ENCODE measurements at regions not wholly inside any gene's neighbourhood (a gene's known extent, or its start where the extent isn't known, plus 50 kb on each side); places are given as distances from the start of the nearest gene placed in this dataset.
A peak's percentile ranks its signal among the peaks of the same experiment; 100 is the strongest.

DNA sequence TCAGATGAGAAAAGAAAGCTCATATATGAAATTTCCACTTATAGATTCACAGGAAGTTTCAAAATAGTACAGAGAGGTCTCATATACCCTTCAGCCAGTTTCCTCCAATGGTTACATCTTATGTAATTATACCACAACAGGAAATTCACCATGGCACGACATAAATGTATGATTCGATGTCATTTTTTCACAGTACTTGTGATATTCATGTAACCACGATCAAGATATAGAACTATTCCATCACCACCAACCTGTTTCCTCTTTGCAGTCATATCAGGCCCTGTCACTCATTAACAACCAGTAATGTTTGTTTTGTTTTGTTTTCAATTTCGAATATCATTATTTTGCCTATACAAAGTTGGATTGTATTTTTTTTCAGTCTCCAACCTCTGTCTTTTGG, 314.3 kb upstream of the POU3F3 start:
- peak; percentile 10 to 47 for DNase-seq

DNA sequence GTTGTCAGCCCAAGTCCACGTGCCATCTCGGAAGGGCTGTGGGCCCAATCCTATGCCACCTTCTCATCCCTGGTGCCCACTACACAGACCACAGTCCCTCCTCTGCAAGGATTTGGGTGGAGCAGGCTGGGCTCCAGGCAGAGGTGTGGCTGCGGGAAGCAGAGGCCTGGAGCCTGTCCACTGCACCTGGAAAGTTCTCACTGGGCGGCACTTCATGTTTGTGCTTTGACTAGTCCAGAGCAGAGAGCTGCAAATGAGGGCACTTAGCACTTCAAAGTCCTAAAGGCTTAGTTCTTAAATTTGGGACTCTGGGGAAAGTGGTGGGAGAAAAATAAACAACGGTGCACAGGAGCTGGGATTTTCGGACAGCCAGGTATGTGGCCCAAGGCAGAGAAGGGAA, 308.9 kb upstream of the POU3F3 start:
- no peak for DNase-seq

DNA sequence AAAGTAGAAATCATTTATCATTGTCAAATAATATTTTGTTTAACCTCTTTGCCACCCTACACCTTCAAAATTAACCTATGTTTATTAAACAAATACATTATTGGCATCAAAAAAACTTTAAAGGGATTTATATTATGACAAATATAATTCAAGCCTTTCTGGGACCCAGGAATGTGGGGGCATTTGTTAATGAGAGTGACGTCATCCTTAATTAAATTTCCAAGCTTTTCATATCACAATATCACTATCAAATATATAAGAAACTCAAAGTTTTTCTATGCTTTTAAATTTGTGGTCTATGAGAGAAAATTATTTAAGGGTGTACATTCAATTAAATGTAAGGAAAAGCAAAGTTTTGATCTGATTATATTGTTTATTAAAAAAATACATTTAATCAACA, 307.4 kb upstream of the POU3F3 start:
- no peak for DNase-seq

DNA sequence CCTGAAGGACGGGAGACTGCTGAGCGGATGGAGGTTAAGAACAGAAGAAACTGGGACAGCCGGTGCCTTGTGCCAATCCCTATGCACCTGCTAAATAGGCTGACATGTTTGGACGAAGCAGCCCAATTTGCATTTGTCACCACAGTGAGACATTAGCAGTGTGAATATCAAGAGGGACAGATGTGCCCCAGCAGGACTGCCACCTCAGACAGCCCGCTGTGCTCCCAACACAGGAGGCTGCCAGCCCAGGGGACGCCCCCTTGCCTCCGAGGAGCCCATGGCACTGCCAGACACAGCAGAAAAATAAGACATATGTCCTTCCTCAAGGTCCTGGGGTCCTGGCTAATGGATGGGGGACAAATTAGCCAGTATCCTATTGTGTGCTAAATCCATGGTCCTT, 306.7 kb upstream of the POU3F3 start:
- no peak for DNase-seq

- DNase-seq = no peak
Measured at GRCh38 chr2:104561251-104561650, 292.7 kb upstream of the POU3F3 start.

DNA sequence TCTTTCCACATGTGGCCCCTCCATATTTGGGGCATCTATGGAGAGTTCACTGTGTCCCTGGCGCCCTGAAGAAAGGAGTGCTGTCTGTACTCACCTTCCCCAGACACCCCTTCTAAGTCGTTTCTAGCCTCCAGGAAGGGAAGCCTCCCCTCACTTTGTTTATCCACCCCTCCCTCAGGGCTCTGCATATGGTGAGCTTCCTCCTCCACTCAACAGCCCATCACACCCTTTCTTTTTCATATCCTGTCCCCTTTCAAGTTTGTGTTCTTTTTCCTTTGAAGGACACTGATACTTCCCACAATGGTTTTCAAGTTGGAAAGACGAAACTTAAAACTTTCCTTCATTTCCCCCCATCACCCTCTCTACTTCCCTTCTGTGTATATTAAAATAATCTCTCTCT, 291.4 kb upstream of the POU3F3 start:
- DNase-seq = no peak

DNA sequence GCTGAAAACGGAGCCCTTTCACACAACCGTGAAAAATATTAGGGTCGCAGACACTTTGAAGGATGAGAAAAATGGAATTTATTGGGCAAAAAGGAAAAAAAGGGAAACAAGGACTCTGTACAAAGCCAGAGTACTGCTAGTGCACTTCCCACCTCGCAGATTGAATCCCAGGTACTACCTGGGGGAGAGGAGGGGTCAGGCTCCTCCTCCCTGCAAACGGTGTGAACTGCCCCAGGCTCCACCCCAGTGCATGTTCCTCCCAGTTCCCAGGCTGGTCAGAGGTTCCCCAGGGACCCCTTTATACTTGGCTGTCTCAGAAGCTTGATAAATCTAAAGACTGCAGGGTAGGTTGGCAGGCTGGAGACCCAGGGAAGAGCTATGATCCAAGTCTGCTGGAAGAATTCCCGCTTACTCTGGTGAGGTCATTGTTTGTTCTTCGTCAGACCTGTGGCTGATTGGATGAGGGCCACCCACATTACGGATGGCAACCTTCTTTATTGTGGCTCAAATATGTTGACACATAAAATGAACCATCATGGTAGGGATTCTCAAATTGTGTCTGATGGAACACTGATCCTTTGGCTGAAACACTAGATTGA, 290.4 kb upstream of the POU3F3 start:
- no peak for DNase-seq

DNA sequence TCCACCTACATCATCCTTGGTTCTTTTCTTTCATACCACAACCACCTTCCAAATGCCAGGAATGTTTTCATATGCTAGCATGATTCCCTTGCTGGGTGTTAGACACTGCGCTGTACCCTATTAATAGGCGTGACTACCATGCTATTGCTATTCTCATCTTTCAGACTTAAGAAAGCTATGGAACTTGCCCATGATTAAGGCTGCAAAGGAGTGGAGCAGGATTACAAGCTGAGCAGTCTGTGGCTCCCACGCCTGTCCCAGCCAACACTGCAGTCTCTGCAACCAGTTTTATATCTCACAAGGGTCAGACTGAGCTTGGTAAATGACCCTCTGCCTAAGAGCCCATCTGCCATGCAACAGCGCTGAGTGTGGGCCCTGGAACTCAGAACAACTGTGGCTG, 285.7 kb upstream of the POU3F3 start:
- DNase-seq = no peak

GRCh38 chr2:104570259-104570658, 283.7 kb upstream of the POU3F3 start:
- DNase-seq = no peak

DNA sequence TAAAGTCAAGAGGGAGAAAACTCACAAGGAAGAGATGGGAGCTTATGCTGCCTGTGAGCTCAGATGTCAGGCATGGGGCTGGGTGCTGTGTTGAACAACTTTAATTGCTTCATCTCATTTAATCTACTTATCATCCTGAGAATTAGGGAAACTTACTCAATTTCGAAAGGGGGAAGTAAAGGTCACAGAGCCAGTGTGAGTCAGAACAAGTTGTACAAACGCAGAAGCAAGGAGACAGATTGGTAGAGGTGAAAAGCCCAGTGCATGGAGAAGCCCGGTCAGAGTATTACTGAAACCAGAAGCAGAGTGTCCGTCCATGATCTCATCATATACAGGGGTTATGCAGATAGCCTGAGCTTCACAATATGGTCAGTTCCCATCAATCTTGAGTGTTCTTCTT, 281.1 kb upstream of the POU3F3 start:
- DNase-seq = peak; percentile 88 to 95

DNA sequence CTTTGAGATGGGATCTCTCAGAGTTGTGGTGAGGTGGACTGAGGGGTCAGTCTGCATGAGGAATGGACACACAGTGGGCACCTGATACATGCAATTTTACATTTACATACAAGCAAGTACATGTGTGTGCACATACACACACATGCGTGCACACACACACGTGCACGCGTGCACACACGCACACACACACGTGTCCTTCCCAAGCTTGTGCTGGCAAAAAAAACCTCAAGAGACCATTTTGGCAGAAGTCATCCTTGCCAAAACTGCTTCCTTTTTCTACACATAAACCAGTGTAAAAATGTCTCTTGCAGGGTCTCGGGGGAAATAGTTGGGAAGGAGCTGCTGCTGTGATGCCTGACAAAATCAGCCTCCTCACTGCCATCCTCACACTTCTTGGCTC, 279.5 kb upstream of the POU3F3 start:
- no peak for DNase-seq

- no peak for DNase-seq
Measured at GRCh38 chr2:104577143-104577542, 276.8 kb upstream of the POU3F3 start.

DNA sequence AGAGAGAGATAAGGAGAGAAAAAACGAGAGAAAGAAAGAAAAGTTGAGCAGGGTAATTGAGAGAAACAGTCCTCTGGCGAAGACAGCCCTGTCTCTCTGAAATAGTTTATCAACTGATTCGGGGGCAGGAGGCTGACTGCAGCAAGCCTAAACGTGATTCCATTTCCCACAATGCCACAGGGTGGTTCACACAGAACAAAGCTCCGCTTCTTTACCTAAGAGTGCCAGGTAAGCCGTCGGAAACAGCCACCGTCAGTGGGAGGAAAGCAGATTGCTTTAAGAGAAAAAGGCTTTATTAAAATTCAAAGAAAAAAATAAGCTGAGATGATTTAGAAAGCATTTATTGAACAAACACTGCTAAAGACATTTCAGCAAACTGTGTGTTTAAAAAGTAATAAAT, 271.4 kb upstream of the POU3F3 start:
- DNase-seq = no peak

DNA sequence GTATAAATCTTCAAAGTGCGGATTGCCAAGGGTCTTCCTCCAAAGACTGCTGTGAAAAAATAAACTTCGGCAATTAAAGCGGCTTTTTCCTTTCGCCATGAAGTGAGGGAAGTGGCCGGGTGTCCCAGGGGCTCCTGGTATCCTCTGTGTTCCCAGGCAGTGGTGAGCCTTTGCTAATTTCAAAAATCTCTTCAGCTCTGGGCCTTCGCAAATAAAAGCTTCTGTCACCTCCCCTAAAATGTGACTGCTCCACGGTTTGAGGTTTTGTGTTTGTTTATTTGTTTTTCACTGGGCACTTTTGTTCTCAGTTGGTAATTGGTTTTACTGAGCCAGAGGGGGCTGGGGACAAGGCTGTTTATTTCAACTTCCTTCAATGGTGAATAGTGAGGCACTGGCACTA, 270.1 kb upstream of the POU3F3 start:
- DNase-seq = no peak

GRCh38 chr2:104584393-104584792, 269.5 kb upstream of the POU3F3 start:
- DNase-seq = no peak

- DNase-seq = no peak
Measured at GRCh38 chr2:104595576-104595975, 258.3 kb upstream of the POU3F3 start.

- DNase-seq = no peak
Measured at GRCh38 chr2:104597942-104598341, 256.0 kb upstream of the POU3F3 start.

DNA sequence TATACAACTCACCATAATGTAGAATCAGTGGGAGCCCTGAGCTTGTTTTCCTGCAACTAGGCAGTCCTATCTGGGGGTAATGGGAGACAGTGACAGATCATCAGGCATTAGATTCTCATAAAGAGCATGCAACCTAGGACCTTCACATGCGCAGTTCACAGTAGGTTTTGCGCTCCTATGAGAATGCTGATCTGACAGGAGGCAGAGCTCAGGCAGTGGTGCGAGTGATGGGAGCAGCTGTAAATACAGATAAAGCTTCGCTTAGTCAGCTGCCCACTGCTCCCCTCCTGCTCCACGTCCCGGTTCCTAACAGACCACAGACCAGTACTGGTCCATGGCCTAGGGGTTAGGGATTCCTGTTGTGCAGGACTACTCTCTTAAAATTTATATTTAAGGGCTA, 255.3 kb upstream of the POU3F3 start:
- no peak for DNase-seq

DNA sequence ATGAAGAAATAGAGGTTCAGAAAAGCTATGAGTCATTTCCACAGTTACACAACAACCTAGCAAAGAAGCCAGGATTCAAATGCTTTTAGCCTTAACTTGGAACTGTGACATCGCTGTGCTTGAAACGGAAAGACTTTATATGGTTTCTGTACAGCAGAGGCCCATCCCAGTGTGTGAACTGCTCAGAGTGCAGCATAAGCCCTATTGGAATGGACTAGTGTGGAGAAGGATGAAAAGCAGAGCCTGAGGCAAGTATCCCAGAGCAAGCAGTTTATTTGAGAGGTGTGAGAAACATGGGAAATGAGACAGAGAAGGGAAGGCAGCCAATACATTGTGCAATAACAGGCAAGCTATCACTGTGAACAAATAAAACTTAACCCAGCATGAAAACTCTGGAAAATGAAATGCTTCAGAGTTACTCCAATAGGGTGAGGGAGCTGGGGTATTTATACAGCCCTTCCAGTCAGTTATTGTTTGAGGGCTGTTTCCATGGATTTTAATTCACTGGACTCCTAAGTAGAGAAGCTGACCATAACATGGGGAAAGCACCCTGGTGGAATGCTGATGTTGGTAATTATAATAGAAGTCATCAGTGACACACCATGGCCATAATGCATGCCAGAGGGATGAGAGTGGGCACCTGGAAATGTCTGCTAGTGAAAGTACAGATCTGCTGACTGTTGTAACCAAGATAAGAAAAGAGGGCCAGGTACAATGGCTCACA, 254.0 kb upstream of the POU3F3 start:
- peak; percentile 20 to 32 for DNase-seq

DNA sequence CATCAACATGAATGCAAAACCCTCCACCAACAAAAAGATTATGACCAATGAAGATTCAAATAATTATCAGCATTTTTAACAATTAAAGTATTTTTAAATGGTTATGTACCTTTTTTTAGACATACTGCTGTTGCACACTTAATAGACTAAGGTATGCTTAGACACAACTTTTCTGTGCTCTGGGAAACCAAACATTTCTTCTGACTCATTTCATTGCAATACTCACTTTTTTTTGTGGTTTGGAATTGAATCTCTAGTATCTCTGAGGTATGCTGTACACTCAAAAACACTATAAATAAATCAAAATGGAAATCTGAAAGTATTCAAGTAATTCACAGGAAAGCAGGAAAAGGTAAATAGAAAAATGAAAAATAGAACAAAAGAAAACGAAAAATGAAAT, 247.9 kb upstream of the POU3F3 start:
- no peak for DNase-seq

GRCh38 chr2:104616856-104617255, 237.1 kb upstream of the POU3F3 start:
- DNase-seq = no peak

DNA sequence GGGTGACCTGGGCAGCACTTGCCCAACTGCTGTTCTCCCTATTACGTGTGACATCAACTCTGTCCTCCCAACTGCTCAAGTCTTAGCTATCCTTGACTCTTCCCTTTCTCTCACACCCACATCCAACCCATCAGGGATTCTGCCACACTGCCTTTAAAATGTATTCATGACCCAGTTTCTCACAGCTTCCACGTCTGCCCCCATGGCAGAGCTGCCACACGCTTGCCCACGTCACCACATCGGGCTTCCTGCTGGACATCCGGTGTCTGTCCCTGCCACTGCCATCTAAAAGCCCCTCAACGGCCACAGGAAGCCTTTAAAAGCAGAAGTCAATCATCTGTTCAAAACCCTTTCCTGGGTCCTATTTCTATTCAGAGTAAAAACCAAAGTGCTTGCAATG, 233.1 kb upstream of the POU3F3 start:
- peak in 1 of 2 donors; percentile 4 for DNase-seq

DNA sequence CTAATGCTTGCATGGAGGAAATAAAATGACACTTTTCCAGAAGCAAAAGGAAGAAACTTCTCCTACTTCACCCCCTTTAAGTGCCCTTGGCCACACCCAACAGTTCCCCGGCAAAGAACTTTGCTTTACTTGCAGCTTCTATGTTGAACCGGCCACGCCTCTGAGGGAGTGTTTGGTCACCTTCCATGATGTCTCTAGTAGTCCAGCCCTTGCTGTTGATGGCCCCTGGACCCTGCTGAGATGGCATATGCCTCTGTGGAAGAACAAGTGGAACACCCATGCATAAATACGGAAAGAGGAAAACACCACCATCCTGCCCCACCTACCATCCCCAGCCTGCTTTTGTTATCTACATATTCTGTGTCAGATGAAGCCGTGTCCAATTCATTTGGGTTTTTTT, 218.3 kb upstream of the POU3F3 start:
- no peak for DNase-seq

DNA sequence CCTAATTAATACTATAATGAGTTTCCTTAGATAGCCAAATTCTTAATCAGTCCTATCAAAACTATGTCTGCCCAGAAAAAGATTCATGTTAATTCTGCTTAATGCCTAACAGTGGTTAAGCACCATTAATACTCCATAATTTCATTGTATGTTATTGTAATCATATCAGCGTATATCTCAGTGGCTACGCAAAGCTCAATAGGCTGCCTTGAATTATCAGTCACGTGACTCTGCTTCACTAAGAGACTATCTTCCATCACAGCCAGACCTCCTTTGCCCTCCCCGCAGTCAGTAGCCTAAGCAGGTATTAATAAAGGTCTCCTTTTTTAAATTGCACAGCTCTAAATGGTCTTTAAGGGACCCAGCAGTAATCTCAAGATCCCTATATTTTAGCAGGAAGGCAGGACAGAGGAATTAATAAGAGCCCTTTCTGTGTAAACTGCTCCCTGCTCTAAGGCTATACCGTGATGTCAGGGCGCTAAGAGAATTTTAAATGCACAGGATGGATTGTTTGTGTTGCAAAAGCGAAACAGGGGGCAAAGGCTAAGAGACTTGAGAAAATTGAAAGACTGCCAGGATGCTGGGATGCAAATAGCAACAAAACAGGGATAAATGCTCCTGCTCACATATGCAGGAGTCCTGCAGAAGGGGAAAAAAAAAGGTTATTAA, 215.6 kb upstream of the POU3F3 start:
- no peak for DNase-seq

Data from inflammatory macrophage (primary cell).